GM19467 (cell line): ENCODE measurements at regions not wholly inside any gene's neighbourhood (a gene's known extent, or its start where the extent isn't known, plus 50 kb on each side); places are given as distances from the start of the nearest gene placed in this dataset.

ENCODE experiments used
- ATAC-seq: cut with Tn5 transposase; IDR thresholded peaks from one replicate; pipeline ENCODE4 v1.9.1; 2021; ENCODE audit warnings: mild to moderate bottlenecking, moderate library complexity; ENCODE audit not compliant: unreplicated experiment

- no peak for ATAC-seq
These were observed 157.4 kb downstream of the HS3ST1 start for GRCh38 chr4:11271263-11271662.

DNA sequence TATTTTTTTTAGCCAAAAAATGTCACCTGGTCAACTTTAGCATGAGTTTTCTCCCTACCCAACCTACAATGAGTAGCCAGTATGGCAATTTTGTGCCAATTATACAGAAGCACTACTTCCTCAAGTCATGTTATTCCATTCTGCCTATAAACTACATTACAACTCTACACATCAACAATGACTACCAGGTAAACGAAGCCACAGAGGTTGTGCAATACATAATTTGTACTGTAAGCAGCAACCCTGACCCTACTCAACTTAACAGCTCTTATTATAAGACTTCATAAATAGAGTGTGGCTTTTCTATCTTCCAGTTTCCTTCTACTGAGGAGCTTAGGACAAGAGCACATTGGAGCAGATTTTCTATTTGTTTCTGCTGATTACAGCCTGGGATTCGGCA, 160.5 kb downstream of the HS3ST1 start:
- ATAC-seq: no peak

DNA sequence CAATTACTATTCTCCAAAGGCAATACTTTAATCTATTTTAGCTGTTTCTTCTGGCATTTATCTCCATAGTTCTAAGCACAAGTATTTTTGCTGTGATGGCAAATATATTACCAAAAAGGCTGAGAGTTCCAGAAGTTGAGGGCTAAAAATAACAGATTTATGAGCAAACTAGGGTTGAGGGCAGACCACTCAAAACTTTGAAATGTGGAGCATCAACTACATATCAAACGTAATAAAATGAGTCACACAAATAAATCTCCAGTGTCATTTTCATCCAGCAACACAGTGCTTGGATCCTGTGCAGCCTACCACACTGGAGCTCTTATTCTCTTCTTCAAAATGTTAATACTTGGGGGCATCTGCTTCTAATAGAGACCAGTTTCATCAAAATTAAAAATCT, 163.9 kb downstream of the HS3ST1 start:
- ATAC-seq: no peak

DNA sequence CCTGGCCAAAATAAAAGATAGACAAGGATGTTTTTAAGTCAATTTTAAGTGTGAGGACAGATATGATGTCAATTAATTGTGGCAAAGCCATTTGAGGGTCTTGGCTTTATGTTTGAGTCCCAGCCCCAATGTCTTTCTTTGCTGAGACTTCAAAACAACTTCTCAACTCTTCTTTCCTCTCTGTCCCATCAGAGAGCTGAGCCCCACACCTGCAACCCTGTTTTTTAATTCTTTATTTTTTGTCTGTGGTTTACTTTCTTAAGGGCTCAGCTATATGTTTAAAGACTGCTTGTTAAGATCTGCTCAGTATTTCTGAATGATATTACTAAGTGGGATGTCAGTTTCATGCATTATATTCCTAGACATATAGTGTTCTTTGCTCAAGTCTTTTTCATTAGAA, 164.3 kb downstream of the HS3ST1 start:
- ATAC-seq: no peak

GRCh38 chr4:11263208-11263607, 165.5 kb downstream of the HS3ST1 start:
- ATAC-seq: no peak

DNA sequence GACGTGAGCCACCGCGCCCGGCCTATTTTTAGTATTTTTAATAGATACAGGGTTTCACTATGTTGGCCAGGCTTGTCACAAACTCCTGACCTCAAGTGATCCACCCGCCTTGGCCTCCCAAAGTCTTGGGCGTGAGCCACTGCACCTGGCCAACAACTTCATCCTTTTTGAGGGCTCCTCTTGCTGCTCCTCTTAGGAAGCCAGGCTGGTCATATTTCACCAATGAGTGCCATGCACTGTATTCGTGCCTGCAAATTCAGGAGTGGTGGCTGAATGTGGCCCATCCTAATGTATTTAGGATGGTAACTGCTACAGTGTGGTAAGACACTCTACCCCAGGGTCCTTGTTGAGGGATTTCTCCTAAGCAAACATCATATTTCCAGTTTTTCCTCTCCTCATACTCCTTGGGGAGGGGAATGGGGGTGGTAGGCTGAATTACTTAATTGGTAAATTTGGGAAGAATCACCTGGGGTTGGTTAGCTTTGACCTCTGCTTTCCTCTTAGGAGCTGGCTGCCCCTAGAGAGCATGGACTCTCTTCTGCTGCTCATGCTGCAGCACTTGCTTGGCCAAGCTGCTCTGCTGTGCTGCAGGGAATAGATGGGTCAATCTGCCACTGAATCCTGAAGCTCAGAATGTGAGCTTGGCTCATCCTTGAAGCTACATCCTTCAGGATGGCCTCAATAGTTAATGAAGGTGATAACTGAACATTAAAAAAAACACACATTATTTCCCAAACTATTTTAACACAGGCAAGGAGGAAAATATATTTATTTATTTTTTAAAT, 167.4 kb downstream of the HS3ST1 start:
- ATAC-seq: no peak

- ATAC-seq: no peak
These were observed 168.9 kb downstream of the HS3ST1 start for GRCh38 chr4:11259837-11260236.

DNA sequence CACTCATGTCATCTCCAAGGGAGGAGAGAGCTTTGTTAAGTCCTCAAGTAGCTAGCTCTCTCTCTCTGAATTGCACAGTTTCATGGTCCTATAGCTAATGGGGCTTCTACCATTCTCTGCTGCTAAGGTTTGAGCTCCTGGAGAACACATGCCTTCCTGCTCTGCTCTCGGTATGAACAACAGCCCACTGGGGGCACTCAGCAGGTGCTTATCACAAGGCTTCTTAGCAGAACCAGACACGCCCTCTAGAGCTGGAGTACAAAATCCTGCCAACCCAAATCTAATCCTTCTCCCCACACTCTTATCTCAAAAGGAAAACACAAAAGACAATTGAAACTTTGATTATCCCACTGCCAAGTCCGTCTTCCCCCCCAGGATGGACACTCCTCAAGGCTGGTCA, 176.5 kb downstream of the HS3ST1 start:
- no peak for ATAC-seq

- no peak for ATAC-seq
These were observed 178.2 kb downstream of the HS3ST1 start for GRCh38 chr4:11250510-11250909.

DNA sequence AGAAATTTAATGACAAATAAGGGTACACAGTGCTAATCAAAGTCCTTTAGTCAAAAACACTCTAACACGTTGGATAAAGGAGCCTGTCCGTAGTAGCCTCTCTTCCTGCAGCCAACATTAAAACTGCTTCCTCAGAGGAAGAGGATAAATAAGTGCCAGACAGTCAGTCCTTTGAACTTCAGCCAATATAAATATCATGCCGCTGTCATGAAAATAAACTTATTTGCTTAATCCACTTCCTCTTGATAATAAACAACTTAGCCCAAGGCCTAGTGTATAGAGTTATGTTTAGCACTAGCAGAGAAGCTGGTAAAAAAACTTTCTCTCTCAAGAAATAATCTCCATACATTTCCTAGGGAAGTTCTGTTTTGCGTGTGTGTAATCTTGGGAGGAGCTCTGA, 196.7 kb downstream of the HS3ST1 start:
- no peak for ATAC-seq

GRCh38 chr4:11230866-11231265, 197.8 kb downstream of the HS3ST1 start:
- ATAC-seq: no peak

- no peak for ATAC-seq
These were observed 200.2 kb downstream of the HS3ST1 start for GRCh38 chr4:11228530-11228929.

- no peak for ATAC-seq
These were observed 205.4 kb downstream of the HS3ST1 start for GRCh38 chr4:11223311-11223710.

DNA sequence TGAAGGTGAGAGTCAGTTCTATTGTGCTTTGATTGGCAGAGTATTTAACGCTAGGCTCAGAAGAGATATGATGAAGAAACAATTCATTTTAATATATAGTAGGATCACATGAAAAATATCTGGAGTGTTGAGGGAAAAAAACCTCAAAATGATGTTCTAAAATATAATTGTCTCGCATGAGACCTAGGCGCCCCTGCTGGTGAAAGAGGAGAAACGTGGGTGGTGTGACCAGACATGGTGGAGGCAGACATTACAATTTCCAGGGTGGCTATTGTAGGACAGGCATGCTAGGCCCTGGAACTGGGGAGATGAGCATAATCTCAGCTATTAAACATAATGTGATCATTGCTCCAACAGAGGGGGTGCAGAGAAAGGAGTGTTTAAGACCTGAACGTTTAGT, 210.0 kb downstream of the HS3ST1 start:
- ATAC-seq: no peak

GRCh38 chr4:11216520-11216919, 212.2 kb downstream of the HS3ST1 start:
- ATAC-seq: no peak

GRCh38 chr4:11214281-11214680, 214.4 kb downstream of the HS3ST1 start:
- ATAC-seq: no peak

GRCh38 chr4:11209826-11210225, 218.9 kb downstream of the HS3ST1 start:
- no peak for ATAC-seq

- ATAC-seq: no peak
These were observed 227.4 kb downstream of the HS3ST1 start for GRCh38 chr4:11201256-11201655.

GRCh38 chr4:11198516-11199305, 230.0 kb downstream of the HS3ST1 start:
- ATAC-seq: no peak

DNA sequence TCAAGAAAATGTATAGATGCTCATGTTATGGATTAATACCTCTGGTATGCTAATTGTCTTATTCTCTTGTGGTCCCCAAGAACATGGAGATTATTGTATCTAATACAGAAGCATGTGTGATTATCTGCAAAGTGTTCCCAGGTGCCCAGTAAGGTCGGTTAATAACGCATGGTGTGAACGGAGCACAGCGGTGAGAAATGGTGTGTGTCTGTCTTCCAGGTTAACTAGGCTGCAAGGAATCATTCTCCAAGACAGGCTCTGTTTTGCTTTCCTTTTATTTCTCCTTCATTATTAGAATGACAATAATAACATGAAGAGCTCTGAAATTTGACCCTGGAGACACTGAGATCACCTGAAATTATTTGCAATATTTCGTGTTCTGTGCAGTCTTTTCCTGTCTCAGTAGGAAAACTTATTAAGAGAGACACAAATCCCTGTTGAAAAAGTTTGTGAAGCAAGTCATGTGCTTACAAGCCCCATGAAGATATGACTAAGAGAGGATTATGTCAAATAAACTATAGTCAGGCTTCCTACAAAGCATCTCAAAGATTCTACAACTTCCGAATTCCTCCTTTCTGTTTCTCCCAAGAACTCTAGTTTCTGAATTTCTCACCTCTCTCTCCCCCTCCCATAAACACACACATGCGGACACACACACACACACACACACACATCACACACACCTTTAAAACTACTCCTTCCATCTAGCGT, 230.9 kb downstream of the HS3ST1 start:
- ATAC-seq: no peak

- ATAC-seq: no peak
These were observed 231.7 kb downstream of the HS3ST1 start for GRCh38 chr4:11196927-11197522.
